ENCODE measurements at regions not wholly inside any gene's neighbourhood (a gene's known extent, or its start where the extent isn't known, plus 50 kb on each side); places are given as distances from the start of the nearest gene placed in this dataset.
"Not testable (repeated sequence)": the region's sequence is repeated elsewhere in the genome, so short reads cannot be mapped to it uniquely, and the experiment has no call there.

GRCh38 chr18:75723521-75724340, 296.2 kb upstream of the SMIM21 start:
- no peak for DNase-seq

DNA sequence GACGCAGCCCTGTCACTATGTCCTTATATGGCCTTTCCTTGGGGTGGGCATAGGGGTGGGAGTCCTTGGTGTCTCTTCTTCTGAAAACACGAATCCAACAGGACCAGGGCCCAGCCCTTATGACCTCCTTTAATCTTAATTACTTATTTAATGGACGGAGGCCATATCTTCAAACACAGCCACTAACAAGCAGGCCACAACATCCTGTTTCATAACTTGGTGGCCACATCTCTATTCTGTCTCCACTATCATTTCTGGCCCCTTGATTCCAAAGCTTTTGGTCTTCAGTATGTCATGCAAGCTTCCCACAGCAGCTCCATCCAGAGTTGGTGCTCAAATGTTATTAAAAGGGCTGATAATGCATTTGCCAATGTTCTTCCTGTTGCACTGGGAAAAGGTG, 287.3 kb upstream of the SMIM21 start:
- DNase-seq, result no peak

- not testable (repeated sequence) for DNase-seq
Measured at GRCh38 chr18:75712124-75712867, 284.8 kb upstream of the SMIM21 start.

GRCh38 chr18:75700561-75700960, 273.1 kb upstream of the SMIM21 start:
- DNase-seq, result no peak

GRCh38 chr18:75698861-75699260, 271.4 kb upstream of the SMIM21 start:
- DNase-seq, result no peak

GRCh38 chr18:75697493-75697892, 270.0 kb upstream of the SMIM21 start:
- no peak for DNase-seq

GRCh38 chr18:75696391-75696790, 268.9 kb upstream of the SMIM21 start:
- DNase-seq, result no peak

DNA sequence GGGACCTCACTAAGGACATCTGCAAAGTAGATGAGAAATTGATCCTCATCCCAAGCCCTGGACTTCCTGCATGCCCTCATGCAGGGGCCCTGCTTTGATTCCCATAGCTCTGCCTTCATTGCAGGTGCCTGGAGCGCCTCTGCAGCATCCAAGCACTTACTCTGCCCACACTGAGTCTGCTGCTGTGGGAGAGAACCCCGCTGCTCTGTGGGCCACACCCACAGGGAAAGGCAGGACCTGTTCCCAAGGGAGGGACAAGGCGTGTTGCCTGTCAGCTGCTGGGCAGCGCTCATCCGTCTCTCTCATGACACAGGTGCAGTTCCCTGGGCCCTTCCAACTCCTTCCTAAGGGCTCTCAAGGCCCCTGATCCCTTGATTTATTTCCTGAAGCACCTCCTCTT, 266.8 kb upstream of the SMIM21 start:
- DNase-seq, result no peak

GRCh38 chr18:75691483-75691882, 264.0 kb upstream of the SMIM21 start:
- no peak for DNase-seq

DNA sequence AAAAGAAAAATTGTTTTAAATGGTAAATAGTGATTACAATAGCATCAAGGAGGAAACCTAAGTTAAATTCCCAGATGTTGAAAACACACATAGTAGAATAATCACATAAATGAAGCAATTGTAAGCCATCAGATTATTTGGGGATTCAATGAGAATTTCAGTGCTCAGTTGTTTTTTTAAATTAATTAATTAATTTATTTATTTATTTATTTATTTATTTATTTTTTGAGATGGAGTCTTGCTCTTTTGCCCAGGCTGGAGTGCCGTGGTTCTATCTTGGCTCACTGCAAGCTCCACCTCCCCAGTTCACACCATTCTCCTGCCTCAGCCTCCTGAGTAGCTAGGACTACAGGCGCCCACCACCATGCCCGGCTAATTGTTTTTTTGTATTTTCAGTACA, 262.8 kb upstream of the SMIM21 start:
- not testable (repeated sequence) for DNase-seq

DNA sequence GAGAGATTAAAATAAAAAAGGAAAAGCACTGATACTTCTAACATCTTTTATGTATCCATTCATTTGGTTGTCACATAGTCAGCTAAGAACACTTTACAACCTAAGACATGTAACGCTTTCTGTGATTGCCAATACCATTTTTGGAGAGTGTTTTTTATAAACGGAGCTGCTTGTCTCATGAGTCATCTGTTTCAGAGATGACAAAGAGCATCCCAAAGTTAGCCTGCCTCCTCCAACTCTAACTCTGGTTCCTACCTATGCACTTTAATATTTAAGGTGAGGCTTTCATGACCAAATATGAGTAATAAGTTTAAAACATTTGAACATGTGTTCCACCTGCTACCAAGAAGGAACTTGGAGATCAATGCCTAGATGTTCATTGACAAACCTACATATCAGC, 260.1 kb upstream of the SMIM21 start:
- no peak for DNase-seq

DNA sequence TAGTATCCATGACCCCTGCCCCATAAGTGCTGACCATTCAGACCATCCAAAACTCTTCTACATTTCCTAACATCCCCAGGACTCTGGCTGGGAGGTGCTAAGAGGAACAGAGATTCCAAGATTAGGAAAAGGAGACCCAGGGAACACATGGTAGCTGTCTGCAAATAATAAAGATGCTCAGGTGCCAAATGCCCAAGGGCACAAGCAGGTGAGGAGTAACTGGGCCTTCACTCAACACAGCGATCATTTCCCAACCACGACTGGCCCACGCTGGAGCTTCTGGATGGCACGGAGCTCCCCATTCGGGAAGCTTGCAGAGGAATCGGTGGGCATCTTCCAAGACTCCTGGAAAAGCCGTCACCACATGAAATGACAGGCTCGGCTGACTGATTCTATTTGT, 255.9 kb upstream of the SMIM21 start:
- DNase-seq, result no peak

DNA sequence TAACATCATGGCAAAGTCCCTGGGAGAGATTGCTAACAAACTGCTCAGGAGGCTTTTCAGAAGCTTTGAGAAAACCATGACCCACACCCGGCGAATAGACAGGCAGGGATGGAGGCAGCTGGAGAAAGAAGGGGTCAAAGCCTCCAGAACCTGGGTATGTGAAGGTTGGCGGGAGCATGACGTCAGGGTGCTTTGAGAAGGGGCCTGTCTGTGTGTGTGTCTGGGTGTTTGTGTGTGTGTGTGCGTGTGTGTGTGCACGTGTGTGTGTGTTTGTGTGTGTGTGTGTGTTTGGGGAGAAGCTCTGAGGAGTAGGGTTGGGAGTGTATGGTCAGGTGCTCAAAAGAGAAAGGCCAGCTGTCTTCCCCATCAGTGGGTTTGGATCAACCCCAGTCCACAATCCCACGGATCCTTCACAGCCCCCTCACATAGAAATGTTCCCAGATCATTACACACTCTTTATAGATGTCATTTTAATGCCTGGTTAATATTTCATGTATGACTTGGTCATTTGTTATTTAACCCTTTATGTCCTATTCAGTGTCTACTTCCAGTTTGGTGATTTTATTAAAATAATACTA, 254.1 kb upstream of the SMIM21 start:
- no peak for DNase-seq

GRCh38 chr18:75679331-75679730, 251.8 kb upstream of the SMIM21 start:
- DNase-seq, result peak; percentile 11

GRCh38 chr18:75678627-75679026, 251.1 kb upstream of the SMIM21 start:
- peak; percentile 4 for DNase-seq

DNA sequence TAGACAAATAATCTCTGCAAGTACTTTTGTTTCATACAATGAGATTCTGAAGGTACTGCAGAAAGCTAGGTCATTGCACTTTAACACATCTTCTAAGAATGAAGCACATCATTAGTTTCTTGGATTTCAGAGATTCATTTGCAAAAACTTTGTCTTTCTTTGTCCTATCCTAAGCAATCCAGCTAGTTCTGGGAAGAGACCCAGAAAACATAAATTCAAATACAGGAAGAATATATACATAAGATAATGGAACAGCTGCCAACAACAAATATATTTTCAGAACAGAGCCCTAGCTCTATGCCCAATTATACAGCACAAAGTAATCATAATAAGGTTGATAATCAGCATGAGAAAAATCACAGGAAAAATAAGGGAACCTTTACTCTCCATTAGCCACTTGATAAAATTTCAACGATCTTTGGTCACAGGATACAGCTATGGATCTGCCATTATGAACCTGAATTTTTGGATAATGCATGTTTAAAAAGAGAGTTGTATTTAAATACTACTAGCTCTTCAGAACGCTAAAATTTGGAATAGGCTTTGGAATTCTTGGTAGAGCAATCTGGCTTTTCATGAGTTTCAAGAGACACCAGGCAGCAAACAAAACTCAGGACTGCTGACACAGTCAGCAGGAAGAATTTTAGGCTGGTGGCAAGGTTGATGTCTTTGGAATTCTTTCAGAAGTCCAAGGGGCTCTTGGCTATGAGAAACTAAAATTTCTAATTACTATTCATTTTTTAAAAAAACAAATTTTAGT, 250.4 kb upstream of the SMIM21 start:
- no peak for DNase-seq

GRCh38 chr18:75660932-75661331, 233.4 kb upstream of the SMIM21 start:
- DNase-seq, result no peak

DNA sequence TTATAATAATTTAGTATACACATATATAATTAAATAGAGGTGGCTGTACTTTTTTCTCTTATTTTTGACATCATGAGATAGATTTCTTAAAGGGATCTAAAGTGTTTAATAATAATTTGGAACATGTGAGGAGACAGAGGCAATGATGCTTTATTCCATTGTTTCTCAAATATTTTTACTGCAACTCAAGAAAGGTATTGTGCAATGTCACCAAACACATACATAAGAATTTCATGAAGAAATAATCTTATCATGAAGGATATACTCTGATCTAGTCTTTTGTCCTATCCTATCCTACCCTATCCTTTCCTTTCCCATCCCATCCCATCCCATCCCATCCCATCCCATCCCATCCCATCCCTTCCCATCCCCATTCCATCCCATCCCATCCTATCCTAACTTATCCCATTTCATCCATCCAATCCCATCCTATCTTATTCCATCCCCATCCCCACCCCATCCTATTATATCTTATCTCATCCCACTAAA, 232.1 kb upstream of the SMIM21 start:
- no peak for DNase-seq

GRCh38 chr18:75658330-75658729, 230.8 kb upstream of the SMIM21 start:
- no peak for DNase-seq

GRCh38 chr18:75656563-75657247, 229.2 kb upstream of the SMIM21 start:
- DNase-seq, result no peak

DNA sequence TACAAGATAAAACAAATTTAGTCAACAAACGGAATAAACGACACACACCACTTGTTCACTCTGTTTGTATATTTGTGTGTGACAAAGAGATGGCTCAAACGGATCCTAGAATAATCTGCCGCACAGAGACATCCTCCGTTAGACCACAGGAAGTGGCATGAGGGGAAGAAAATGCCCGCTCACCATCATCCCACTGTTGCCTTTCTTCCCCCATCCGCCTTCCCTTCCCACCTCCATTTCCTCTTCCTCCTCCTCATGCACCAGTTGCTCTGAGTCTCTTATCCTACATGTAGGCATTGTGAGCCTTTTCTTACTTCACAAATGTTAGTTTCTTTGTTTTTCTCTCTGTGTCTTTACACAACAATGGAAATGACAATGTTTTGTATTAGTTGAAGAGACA, 228.5 kb upstream of the SMIM21 start:
- no peak for DNase-seq
